Uterus (tissue), 3 donors: ENCODE measurements at regions not wholly inside any gene's neighbourhood (a gene's known extent, or its start where the extent isn't known, plus 50 kb on each side); places are given as distances from the start of the nearest gene placed in this dataset.

Source experiments
- DNase-seq, 2 donors: peaks; one replicate each; pipeline ENCODE4 v3.0.0-alpha.2; 2019 to 2020
- H3K27ac ChIP-seq, 2 donors: fragments of 200-600 bp; sonication (generic); 1 replicate in 1 of 2; 2 replicates in 1 of 2; pipeline ENCODE4 v1.5.1; 2016 to 2018
- H3K27me3 ChIP-seq, 2 donors: fragments of 200-600 bp; sonication (generic); one replicate each; pipeline ENCODE4 v1.5.1; 2018 to 2019; ENCODE audit warnings: control low read depth in 1 of 2
- H3K36me3 ChIP-seq, 2 donors: fragments of 200-600 bp; sonication (generic); one replicate each; pipeline ENCODE4 v1.5.1; 2019; ENCODE audit warnings: control low read depth in 1 of 2
- H3K4me1 ChIP-seq, 2 donors: fragments of 200-600 bp; sonication (generic); one replicate each; pipeline ENCODE4 v1.5.1; 2018 to 2019; ENCODE audit warnings: control low read depth in 1 of 2
- H3K4me3 ChIP-seq, 2 donors: fragments of 200-600 bp; sonication (generic); 1 replicate in 1 of 2; 2 replicates in 1 of 2; pipeline ENCODE4 v1.5.1; 2018 to 2019; ENCODE audit warnings: mild to moderate bottlenecking in 1 of 2
- H3K9me3 ChIP-seq, 2 donors: fragments of 200-600 bp; sonication (generic); one replicate each; pipeline ENCODE4 v1.5.1; 2019; ENCODE audit warnings: control low read depth in 1 of 2
- CTCF ChIP-seq, 4 experiments: fragments of 200-600 bp in 2 of 4; fragments of 450-650 bp in 2 of 4; sonication (generic) in 2 of 4; IDR thresholded peaks; one replicate each; pipeline ENCODE4 v1.5.1; 2016 to 2019; ENCODE audit warnings: antibody characterized with exemption in 4 of 4, mild to moderate bottlenecking in 2 of 4, moderate library complexity in 1 of 4
- POLR2A ChIP-seq, 2 donors: fragments of 450-650 bp; IDR thresholded peaks; one replicate each; pipeline ENCODE4 v1.6.1; 2016; ENCODE audit warnings: antibody characterized with exemption in 2 of 2, mild to moderate bottlenecking in 1 of 2, moderate library complexity in 1 of 2
- intact Hi-C: fragments of 100-400 bp; cut with DNase I; formaldehyde crosslinking; loops from one replicate; pipeline ENCODE4 v1.15.1; 2023; ENCODE audit warnings: low total_unique reads
- donor health status: DM: yes; HTN: yes; CAD: no.

GRCh38 chr1:218066332-218066731, 218.8 kb upstream of the RRP15 start:
- Histone ChIP-seq H3K27ac (no peak overlapping the region), H3K4me3 (no peak overlapping the region), H3K36me3 (no peaks in the 10 kb centered on the region), H3K4me1 (no peaks in the 10 kb centered on the region), H3K9me3 (no peaks in the 10 kb centered on the region), H3K27me3 (no peaks in the 10 kb centered on the region)
- TF ChIP-seq POLR2A (IDR thresholded peaks at IDR 0.05) (no peak), CTCF (IDR thresholded peaks at IDR 0.05) (no peak)
- no peak for DNase-seq
- intact Hi-C loops = no loop called here

- no peaks in the 10 kb centered on the region for H3K4me1 ChIP-seq
- H3K36me3 ChIP-seq = no peaks in the 10 kb centered on the region
- DNase-seq = no peak
- H3K27me3 ChIP-seq = no peaks in the 10 kb centered on the region
- H3K4me3 ChIP-seq = no peak overlapping the region
- no peak overlapping the region for H3K27ac ChIP-seq
- no peak for TF ChIP-seq CTCF (IDR thresholded peaks at IDR 0.05)
- TF ChIP-seq POLR2A (IDR thresholded peaks at IDR 0.05) = no peak
- H3K9me3 ChIP-seq = no peaks in the 10 kb centered on the region
- intact Hi-C loops = no loop called here
These were observed 216.9 kb upstream of the RRP15 start for GRCh38 chr1:218068241-218068640.

GRCh38 chr1:218069180-218069579, 215.9 kb upstream of the RRP15 start:
- no peak overlapping the region for H3K27ac ChIP-seq
- H3K27me3 ChIP-seq = no peaks in the 10 kb centered on the region
- H3K4me1 ChIP-seq = no peaks in the 10 kb centered on the region
- no peak for DNase-seq
- intact Hi-C loops = no loop called here
- H3K4me3 ChIP-seq = no peak overlapping the region
- no peaks in the 10 kb centered on the region for H3K9me3 ChIP-seq
- TF ChIP-seq POLR2A (IDR thresholded peaks at IDR 0.05) = no peak
- no peak for TF ChIP-seq CTCF (IDR thresholded peaks at IDR 0.05)
- H3K36me3 ChIP-seq = no peaks in the 10 kb centered on the region

- no peak for DNase-seq
- intact Hi-C loops = no loop called here
- H3K4me3 ChIP-seq = no peak overlapping the region
- H3K27ac ChIP-seq = no peak overlapping the region
- no peaks in the 10 kb centered on the region for H3K9me3 ChIP-seq
- TF ChIP-seq POLR2A (IDR thresholded peaks at IDR 0.05) (no peak), CTCF (IDR thresholded peaks at IDR 0.05) (no peak)
- no peaks in the 10 kb centered on the region for H3K4me1 ChIP-seq
- no peaks in the 10 kb centered on the region for H3K27me3 ChIP-seq
- H3K36me3 ChIP-seq = no peaks in the 10 kb centered on the region
These were observed 212.0 kb upstream of the RRP15 start for GRCh38 chr1:218073062-218073461.

GRCh38 chr1:218078916-218079315, 206.2 kb upstream of the RRP15 start:
- no peak overlapping the region for H3K27ac ChIP-seq
- intact Hi-C loops = no loop called here
- H3K4me3 ChIP-seq = no peak overlapping the region
- TF ChIP-seq CTCF (IDR thresholded peaks at IDR 0.05) = no peak
- no peaks in the 10 kb centered on the region for H3K36me3 ChIP-seq
- no peaks in the 10 kb centered on the region for H3K9me3 ChIP-seq
- H3K27me3 ChIP-seq = no peaks in the 10 kb centered on the region
- DNase-seq = no peak
- no peaks in the 10 kb centered on the region for H3K4me1 ChIP-seq
